Stimulated activated CD4-positive, alpha-beta T cell treated with anti-CD3 and anti-CD28 coated beads, Interleukin-1b, Interleukin-23, amount 100 ng/mL, for 1 hour (primary cell): ENCODE measurements at regions not wholly inside any gene's neighbourhood (a gene's known extent, or its start where the extent isn't known, plus 50 kb on each side); places are given as distances from the start of the nearest gene placed in this dataset.

Experiments used
- DNase-seq, 2 donors: peaks; one replicate each; pipeline ENCODE4 v3.0.0-alpha.2; 2020; ENCODE audit warnings: low read depth in 2 of 2

GRCh38 chr2:172204309-172204708 lies 101.6 kb upstream of the DLX2 start:
- no peak for DNase-seq

GRCh38 chr2:172204762-172205161 lies 102.1 kb upstream of the DLX2 start:
- no peak for DNase-seq

- DNase-seq, result no peak
These were observed 102.6 kb upstream of the DLX2 start for GRCh38 chr2:172205292-172205691.

DNA sequence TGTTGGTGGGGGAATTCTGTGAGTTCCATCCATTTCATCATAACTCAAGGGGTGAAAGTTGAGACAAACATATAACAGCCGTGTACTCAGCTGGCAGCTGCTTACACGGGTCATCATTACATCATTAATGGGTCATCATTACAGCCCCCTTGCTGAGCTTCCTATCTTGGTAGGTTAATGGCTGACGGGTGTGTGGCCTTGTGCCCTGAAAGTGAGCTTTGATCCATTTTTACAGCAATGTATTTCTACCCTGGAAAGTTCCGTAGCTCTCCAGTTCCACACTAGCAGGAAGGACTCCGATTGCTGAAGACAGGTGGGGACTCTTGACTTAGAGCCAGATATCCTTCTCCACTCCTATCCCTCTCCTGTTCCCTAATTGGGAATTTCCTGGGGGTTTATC lies 105.2 kb upstream of the DLX2 start:
- no peak for DNase-seq

GRCh38 chr2:172208791-172209325 lies 106.2 kb upstream of the DLX2 start:
- no peak for DNase-seq

DNA sequence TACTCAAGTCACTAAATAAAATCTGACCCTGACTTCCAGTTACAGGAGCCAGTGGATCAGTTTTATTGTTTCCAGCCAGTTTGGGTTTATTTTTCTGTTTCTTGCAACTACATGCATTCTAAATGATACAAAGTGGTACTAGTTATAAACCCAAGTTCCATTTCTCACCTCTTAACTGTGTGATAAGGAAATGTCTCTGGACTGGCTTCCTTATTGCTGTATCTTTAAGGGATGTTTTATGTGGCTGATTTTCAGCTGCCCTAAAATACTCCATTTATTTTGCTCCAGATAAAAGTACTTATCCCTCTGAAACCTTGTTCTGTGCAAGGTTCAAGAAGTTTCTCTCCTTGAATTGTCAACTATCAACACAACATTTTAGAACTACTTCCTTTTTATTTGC lies 107.9 kb upstream of the DLX2 start:
- no peak for DNase-seq

- DNase-seq, result no peak
These were observed 108.8 kb upstream of the DLX2 start for GRCh38 chr2:172211512-172211911.

DNA sequence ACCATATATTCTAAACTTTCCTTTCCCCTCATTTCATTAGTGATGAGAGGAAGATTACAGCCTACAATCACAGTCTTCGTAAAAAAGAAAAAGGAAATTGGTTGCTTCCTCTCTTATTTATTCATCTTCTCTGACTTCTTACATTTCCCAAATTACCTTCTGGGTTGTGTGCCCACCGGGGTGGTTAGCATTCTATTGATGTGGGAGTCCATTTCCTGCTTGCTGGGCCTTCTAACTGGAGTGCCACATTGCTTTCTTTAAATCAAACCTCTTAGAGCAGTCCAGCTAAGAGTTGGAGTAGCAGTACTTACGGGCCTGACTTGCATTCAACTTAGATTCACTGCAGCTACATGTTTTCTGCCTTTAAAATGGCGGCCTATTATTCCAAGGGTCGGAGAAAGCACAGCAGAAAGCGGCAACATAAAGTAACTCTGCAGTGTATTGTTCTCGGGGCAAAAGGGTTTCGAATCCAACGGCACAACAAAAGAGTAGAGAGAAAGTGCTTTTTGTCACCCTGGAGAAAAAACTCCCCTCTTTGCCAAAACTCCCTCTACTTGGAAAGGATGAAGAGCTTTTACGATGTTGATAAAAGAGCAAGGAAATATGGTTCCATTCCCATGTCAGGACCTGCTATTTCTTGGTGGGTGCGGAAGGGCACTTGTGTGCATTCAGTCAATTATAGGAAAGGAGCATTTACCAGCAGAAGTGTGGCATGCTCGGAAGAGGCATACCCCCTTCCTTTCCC lies 110.6 kb upstream of the DLX2 start:
- no peak for DNase-seq

- DNase-seq, result no peak
These were observed 111.6 kb upstream of the DLX2 start for GRCh38 chr2:172214252-172214651.

- DNase-seq, result no peak
These were observed 112.7 kb upstream of the DLX2 start for GRCh38 chr2:172215172-172215935.

GRCh38 chr2:172215936-172216335 lies 113.2 kb upstream of the DLX2 start:
- DNase-seq, result no peak

DNA sequence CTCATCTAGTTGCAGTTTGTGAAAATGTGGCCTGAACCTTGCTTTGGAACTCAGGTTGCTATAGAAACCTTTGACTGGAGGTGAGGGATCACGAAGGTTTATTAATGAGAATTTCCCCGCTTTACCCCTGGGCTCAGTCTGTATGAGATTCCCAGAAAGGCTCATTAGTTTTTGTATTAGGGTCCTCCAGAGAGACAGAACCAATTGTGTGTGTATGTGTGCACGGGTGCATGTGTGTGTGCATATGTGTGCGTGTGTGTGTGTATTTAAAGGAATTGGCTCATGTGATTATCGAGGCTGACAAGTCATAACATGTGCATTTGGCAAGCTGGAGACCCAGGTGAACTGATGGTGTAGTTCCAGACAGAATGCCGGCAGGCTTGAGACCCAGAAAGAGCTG lies 113.8 kb upstream of the DLX2 start:
- DNase-seq, result no peak

GRCh38 chr2:172219201-172219600 lies 116.5 kb upstream of the DLX2 start:
- DNase-seq, result no peak

DNA sequence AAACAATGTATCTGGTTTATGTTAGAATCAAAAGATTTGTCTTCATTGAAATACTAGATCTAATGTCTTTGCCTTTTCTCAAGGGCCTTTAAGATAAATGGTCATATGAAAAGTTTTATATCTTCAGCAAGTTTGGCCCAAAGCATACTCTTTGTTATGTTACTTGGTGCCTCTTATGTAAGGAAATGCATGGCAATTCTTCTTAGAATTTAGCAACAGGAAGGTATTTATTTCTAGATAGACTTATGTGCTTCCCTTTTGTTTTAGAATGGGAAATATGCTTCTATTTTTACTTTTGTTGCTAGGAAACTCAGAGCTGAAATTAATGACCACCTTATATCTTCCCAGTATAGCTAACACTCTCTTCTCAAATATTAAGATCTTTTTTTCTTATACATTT lies 117.4 kb upstream of the DLX2 start:
- no peak for DNase-seq

DNA sequence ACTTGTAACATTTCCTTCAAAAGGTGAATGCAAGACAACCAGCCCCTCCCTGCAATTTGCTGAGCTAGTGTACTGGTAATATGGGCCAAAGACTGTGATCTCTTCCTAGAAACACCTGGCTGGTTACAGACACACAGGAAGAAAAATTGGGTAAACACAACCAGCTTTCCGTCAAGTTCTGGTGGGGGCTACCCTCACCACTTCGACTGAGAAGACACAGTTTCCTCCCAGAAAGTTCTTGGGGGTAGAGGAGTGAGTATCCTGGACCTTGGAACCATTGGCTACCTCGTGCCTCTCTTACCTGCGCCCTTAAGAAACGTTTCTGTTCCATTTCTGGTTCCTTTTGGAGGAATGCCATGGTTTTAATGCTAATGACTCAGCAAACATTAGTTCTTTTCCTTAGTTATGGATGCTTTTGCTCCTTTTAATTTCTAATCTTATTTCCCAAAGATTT lies 120.9 kb upstream of the DLX2 start:
- no peak for DNase-seq

DNA sequence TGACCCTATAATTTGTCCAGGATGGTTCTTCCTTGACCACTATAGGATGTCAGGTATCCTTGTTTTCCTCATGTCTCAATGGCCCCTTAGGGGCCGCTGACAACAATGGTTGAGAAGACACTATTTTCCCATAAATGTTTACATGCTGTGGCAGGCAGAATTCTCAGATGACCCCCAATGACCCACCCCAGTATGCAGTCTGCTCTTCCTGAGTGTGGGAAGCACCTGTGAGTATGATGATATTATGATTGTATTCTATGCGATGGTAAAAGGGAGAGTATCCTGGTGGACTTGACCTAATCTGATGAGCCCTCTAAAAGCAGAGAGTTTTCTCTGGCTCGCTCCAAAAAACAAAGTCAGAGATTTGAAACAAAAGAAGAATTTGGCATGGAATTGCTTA lies 123.1 kb upstream of the DLX2 start:
- no peak for DNase-seq

DNA sequence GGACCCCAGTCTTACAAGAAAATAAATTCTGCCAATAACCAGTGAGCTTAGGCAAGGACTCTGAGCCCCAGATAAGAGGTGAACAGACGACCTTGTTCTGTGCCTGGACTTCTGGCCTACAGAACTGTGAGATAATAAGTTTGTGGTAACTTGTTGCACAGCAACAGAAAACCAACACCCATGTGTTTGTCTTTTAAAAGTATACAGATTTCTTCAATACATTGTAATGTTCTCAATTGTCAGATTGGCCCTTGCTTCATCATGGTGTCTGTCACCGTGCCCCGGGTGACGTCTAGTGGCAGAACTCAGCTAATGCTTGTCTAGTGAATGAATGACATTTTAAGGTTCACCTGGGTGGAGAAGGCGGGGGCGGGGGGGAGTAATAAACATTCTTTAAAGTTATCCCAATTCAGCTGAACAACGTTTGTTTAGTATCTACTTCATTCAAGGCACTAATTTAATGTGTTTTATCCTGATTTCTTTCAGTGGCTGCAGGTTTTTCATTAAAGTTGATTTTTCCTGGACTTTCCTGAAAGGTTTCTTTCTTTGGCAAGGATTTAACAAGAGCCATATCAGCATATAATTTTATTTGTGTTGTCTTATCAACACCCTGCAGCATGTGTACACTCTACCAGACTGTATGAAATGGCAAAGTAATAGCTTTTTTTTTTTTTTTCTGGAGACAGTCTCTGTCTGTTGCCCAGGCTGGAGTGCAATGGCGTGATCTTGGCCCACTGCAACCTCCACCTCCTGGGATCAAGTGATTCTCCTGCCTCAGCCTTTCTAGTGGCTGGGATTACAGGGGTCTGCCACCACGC lies 123.8 kb upstream of the DLX2 start:
- no peak for DNase-seq

- DNase-seq, result no peak
These were observed 125.0 kb upstream of the DLX2 start for GRCh38 chr2:172227719-172228118.

- DNase-seq, result no peak
These were observed 125.6 kb upstream of the DLX2 start for GRCh38 chr2:172228177-172228808.

DNA sequence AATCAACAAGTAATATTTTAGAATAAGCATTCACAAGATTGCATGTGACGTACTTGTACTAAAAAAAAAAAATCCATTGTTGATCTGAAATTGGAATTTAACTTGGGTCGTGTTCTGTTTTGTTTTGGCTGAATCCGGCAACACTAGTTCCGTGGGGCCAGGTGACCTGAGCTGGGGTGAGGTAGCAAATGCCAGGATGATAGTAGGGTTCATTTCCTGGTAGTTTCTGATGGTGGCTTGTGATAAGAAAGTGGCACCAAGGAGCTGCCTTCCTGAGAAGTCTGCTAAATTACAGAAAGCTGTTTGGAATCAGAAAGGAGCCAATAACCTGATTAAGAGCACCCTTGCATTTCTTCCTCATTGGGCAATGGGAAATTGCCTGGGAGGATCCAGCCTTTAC lies 126.4 kb upstream of the DLX2 start:
- DNase-seq, result no peak

DNA sequence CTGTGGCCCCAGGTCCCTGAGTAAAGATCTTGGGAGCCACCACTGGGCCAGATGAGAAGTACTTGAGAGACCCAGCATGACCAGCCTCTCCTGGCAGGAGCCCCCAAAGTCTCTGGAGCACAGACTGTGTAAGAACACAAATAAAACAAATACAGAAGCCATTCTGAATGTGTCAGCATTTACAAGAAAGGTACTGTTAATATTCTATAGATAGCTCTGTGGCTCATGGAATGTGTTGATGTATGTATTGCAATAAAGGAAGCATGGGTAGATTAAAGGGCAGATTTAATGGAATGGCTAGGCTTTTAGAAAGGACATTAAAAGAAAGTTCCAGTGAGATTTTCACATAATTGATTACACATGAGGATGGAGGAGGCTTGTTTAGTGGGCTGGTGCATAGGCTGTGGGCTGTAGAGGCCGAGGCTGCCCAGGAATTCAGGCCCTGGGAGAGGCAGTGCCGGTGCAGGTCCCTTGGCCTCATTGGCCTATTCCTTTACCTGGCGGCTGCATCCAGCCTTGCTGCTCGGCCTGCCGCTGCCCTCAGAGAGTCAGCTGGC lies 127.7 kb upstream of the DLX2 start:
- no peak for DNase-seq
